ENCODE measurements at regions not wholly inside any gene's neighbourhood (a gene's known extent, or its start where the extent isn't known, plus 50 kb on each side); places are given as distances from the start of the nearest gene placed in this dataset.

- no peak for TF ChIP-seq CTCF (IDR thresholded peaks at IDR 0.05)
- DNase-seq (ENCODE audit: low spot score) (no peak), ATAC-seq (ENCODE audit: low FRiP score) (no peak)
These were observed 1164.9 kb downstream of the DNAJB9 start for GRCh38 chr7:109734601-109735000.

GRCh38 chr7:109735881-109736280 lies 1166.2 kb downstream of the DNAJB9 start:
- TF ChIP-seq CTCF (IDR thresholded peaks at IDR 0.05), result no peak
- no peak for ATAC-seq (ENCODE audit: low FRiP score)
- no peak for DNase-seq (ENCODE audit: low spot score)

- ATAC-seq (ENCODE audit: low FRiP score), result no peak
- no peak for DNase-seq (ENCODE audit: low spot score)
- no peak for TF ChIP-seq CTCF (IDR thresholded peaks at IDR 0.05)
These were observed 1176.2 kb downstream of the DNAJB9 start for GRCh38 chr7:109745677-109746410.

- ATAC-seq (ENCODE audit: low FRiP score) (no peak), DNase-seq (ENCODE audit: low spot score) (no peak)
- no peak for TF ChIP-seq CTCF (IDR thresholded peaks at IDR 0.05)
These were observed 1181.6 kb downstream of the DNAJB9 start for GRCh38 chr7:109751241-109751640.

GRCh38 chr7:109752068-109752467 lies 1182.4 kb downstream of the DNAJB9 start:
- ATAC-seq (ENCODE audit: low FRiP score), result no peak
- no peak for DNase-seq (ENCODE audit: low spot score)
- no peak for TF ChIP-seq CTCF (IDR thresholded peaks at IDR 0.05)

GRCh38 chr7:109757713-109758112 lies 1188.0 kb downstream of the DNAJB9 start:
- no peak for DNase-seq (ENCODE audit: low spot score)
- ATAC-seq (ENCODE audit: low FRiP score), result no peak
- no peak for TF ChIP-seq CTCF (IDR thresholded peaks at IDR 0.05)

GRCh38 chr7:109763611-109764010 lies 1193.9 kb downstream of the DNAJB9 start:
- DNase-seq (ENCODE audit: low spot score), result no peak
- no peak for TF ChIP-seq CTCF (IDR thresholded peaks at IDR 0.05)
- ATAC-seq (ENCODE audit: low FRiP score), result no peak
